ENCODE measurements at regions not wholly inside any gene's neighbourhood (a gene's known extent, or its start where the extent isn't known, plus 50 kb on each side); places are given as distances from the start of the nearest gene placed in this dataset.

- H3K36me3 ChIP-seq, result no peaks in the 10 kb centered on the region
- 51 to 65% methylated on average over 2 of the region's 2 CpGs for WGBS, 2 donors
- H3K4me1 ChIP-seq, result no peaks in the 10 kb centered on the region
- H3K27ac ChIP-seq, result no peak overlapping the region
- H3K4me3 ChIP-seq, result no peak overlapping the region
- ATAC-seq (no peak), FAIRE-seq (no peak), DNase-seq (no peak)
- H3K9me3 ChIP-seq, result no peaks in the 10 kb centered on the region
- intact Hi-C loops (cut with DNase I), result no loop called here
- no peaks in the 10 kb centered on the region for H3K27me3 ChIP-seq
- no peak for TF ChIP-seq CTCF (IDR thresholded peaks at IDR 0.05)
Observed at GRCh38 chr15:38150794-38151193, 101.8 kb upstream of the SPRED1 start.

- Histone ChIP-seq H3K36me3 (no peaks in the 10 kb centered on the region), H3K9me3 (no peaks in the 10 kb centered on the region), H3K4me1 (no peaks in the 10 kb centered on the region), H3K27me3 (no peaks in the 10 kb centered on the region), H3K4me3 (no peak overlapping the region), H3K27ac (no peak overlapping the region)
- ATAC-seq (no peak), DNase-seq (no peak), FAIRE-seq (no peak)
- no peak for TF ChIP-seq CTCF (IDR thresholded peaks at IDR 0.05)
- intact Hi-C loops (cut with DNase I), result no loop called here
Observed at GRCh38 chr15:38153781-38154180, 98.9 kb upstream of the SPRED1 start.

GRCh38 chr15:38154255-38154654 is 98.4 kb upstream of the SPRED1 start:
- ATAC-seq (no peak), DNase-seq (no peak), FAIRE-seq (no peak)
- intact Hi-C loops (cut with DNase I), result no loop called here
- no peak overlapping the region for H3K4me3 ChIP-seq
- H3K36me3 ChIP-seq, result no peaks in the 10 kb centered on the region
- no peaks in the 10 kb centered on the region for H3K27me3 ChIP-seq
- H3K4me1 ChIP-seq, result no peaks in the 10 kb centered on the region
- no peak for TF ChIP-seq CTCF (IDR thresholded peaks at IDR 0.05)
- H3K27ac ChIP-seq, result no peak overlapping the region
- H3K9me3 ChIP-seq, result no peaks in the 10 kb centered on the region
- 54 to 66% methylated on average over 1 of the region's 1 CpG for WGBS, 2 donors

GRCh38 chr15:38154837-38155236 is 97.8 kb upstream of the SPRED1 start:
- Histone ChIP-seq H3K27ac (no peak overlapping the region), H3K9me3 (no peaks in the 10 kb centered on the region), H3K4me3 (no peak overlapping the region), H3K36me3 (no peaks in the 10 kb centered on the region), H3K27me3 (no peaks in the 10 kb centered on the region), H3K4me1 (no peaks in the 10 kb centered on the region)
- no peak for TF ChIP-seq CTCF (IDR thresholded peaks at IDR 0.05)
- FAIRE-seq (no peak), ATAC-seq (no peak), DNase-seq (no peak)
- intact Hi-C loops (cut with DNase I), result no loop called here
- WGBS, 2 donors, result 60 to 79% methylated on average over 3 of the region's 3 CpGs

- H3K4me1 ChIP-seq, result no peaks in the 10 kb centered on the region
- intact Hi-C loops (cut with DNase I), result no loop called here
- H3K9me3 ChIP-seq, result no peaks in the 10 kb centered on the region
- no peak overlapping the region for H3K4me3 ChIP-seq
- no peak for FAIRE-seq
- DNase-seq, result no peak
- TF ChIP-seq CTCF (IDR thresholded peaks at IDR 0.05), result no peak
- peak in 2 of 4 donors; percentile 32 to 48 for ATAC-seq
- no peak overlapping the region for H3K27ac ChIP-seq
- no peaks in the 10 kb centered on the region for H3K27me3 ChIP-seq
- H3K36me3 ChIP-seq, result no peaks in the 10 kb centered on the region
Observed at GRCh38 chr15:38163658-38164057, 89.0 kb upstream of the SPRED1 start.

Data from pancreas (tissue), 10 donors.